ENCODE measurements at regions not wholly inside any gene's neighbourhood (a gene's known extent, or its start where the extent isn't known, plus 50 kb on each side); places are given as distances from the start of the nearest gene placed in this dataset.
"Not testable (repeated sequence)": the region's sequence is repeated elsewhere in the genome, so short reads cannot be mapped to it uniquely, and the experiment has no call there.

DNA sequence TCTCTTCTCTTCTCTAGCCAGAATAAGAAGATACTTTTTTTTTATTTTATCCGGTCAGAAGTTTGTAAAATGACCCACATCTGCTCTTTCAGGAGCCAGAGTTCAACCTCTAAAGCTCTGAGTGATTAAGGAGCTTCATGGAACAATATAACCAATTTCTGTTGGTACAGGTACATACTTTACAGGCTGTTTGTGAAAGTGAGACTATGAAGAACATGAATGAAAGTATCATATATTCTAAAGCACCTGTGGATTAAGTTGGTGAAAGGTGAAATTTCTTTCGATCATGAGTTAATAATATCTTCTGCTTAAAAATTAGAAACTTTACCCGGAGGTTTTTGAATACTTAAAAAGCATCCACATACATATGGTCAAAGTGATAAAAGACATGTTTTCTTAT lies 65.2 kb downstream of the DMRT2 start:
- ATAC-seq (ENCODE audit: poor library complexity) (no peak), DNase-seq (no peak)
- intact Hi-C loops (cut with DNase I), result no loop called here

DNA sequence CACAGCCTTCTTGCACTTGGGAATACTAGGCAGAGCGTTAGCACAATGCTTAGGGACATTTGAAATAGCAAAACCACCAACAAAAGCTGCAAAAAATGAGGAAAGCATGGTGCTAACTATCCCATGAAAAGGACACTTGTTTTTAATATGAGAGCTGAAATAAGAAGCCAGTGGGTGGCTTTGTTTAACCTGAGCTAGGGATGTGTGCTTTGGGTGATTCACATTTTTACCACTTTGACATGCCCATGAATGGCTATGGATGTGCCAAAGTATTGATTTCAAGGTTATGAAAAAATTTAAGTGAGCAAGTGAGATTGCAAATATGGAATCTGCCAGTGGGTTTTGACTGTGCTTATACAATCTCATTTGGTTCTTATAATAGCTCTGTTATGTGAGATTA lies 67.3 kb downstream of the DMRT2 start:
- ATAC-seq (ENCODE audit: poor library complexity), result no peak
- intact Hi-C loops (cut with DNase I), result no loop called here

DNA sequence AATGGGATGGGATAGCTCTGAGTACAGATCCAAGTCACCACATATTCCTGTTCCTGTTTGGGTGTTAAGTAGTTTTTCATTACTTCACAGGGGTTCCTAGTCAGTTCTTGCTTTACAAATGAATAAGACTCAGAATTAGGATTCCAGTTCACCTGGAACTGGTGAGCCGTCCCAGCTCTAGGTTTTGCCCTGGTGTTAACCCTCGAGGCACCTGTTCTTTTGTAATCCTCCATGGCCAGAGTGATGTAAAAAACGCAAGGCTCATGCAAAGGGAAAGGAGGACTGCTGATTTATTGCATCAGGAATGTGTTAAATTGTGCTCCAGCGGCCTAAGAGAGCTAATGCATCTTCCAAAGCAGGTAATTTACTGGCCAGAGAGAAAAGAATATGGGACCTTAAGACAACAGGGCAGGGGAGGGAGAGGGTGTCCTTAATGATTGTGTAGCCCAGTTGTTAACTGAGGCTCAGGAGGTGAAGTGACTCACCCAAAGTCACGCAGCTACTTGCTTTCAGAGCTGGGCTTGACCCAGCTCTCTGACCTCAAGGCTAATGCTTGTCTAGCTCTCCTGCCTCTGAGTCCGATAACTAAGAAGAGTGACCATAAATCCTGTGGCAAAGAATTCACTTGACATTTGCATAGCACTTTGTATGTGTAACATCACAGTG lies 70.5 kb downstream of the DMRT2 start:
- ATAC-seq (ENCODE audit: poor library complexity) (no peak), DNase-seq (no peak)
- intact Hi-C loops (cut with DNase I), result no loop called here

More for the DNA sequence above, 67.3 kb downstream of the DMRT2 start:
- DNase-seq, result no peak

DNA sequence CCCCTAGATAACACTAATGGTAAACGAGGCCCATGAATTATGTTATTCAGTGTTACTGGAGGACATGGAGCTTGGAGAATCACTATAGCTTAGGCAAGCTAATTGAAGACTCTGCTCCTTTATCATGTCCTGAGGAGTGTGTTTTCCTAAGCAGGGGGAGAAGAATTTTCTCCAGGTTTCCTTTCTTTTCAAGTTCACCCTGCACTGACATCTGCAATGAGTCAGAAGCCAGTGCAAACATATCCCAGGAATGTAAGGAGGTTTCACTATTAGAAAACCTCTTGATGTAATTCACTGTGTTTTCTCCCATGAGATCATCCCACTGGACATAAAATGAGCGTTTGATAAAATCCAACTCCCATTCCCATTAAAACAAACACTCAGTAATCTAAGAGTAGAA lies 75.6 kb downstream of the DMRT2 start:
- intact Hi-C loops (cut with DNase I), result no loop called here
- no peak for ATAC-seq (ENCODE audit: poor library complexity)
- DNase-seq, result no peak

DNA sequence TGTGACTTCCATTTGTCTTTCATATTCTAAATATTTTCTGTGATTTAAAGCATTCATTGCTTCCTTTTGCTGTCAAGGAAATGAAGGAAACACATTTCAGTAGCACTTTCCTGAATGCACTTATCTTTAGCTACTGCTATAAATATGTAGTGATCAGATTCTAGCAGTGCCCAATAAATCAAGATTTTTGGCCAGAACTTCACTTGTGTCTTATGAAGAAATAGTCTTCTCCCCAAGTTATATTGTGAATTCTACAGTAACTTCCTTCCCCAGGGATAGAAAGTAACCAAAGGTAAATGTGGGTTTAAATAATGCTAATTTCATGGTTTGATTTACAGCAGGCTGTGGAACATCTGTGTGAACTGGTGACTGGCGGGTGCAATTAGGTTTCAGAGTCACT lies 77.9 kb downstream of the DMRT2 start:
- ATAC-seq (ENCODE audit: poor library complexity) (no peak), DNase-seq (no peak)
- intact Hi-C loops (cut with DNase I), result no loop called here

DNA sequence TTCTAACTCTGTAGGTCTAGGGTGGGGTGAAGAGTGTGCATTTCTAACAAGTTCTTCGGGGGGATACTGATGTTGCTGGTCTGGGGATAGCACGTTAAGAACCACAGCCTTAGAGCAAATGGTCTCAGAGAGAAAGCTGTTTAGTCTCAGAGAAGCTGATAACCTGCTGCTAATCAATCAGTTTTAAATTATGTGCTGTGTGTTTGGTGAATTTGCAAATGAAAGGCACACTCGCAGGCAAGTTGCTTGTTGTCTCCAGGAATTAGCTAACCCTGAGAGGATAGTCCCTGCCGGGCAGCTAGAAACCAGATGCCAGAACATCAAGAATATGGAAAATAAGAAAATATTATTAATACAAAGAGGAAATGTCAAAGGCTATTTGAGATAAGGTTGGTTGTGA lies 79.2 kb downstream of the DMRT2 start:
- DNase-seq, result no peak
- no peak for ATAC-seq (ENCODE audit: poor library complexity)
- intact Hi-C loops (cut with DNase I), result no loop called here

DNA sequence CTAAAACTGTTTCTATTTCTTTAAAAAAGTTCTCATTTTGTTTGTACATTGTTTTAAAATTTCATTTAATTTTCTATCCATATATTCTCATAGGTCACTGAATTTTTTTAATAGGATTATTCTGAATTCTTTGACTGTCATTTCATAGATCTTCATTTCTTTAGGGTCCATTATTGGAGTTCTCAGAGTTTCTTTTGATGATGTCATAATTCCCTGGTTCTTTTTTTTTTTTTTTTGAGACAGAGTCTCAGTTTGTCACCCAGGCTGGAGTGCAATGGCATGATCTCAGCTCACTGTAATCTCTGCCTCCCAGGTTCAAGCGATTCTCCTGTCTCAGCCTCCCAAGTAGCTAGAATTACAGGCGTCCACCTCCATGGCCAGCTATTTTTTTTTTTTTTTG lies 89.9 kb downstream of the DMRT2 start:
- DNase-seq (no peak), ATAC-seq (ENCODE audit: poor library complexity) (no peak)
- intact Hi-C loops (cut with DNase I), result no loop called here

DNA sequence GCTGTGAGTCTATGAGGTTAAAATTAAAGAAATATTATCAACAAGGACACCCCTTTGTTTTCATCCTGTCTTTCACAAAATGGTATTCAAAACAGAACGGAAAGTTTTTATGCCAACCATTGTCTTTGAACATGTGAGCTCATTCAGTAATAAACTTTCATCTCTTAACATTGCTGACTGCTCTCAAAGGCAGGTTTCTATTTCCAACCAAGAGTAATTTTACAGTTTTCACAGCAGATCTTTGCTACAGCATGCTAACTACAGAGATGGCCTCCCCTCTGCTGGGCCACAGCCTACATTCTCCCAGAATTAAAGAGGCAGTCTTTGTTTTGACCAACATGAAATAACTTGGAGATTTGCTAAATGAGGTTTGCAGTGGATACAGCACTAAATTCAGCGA lies 101.5 kb downstream of the DMRT2 start:
- ATAC-seq (ENCODE audit: poor library complexity), result no peak
- DNase-seq, result no peak
- intact Hi-C loops (cut with DNase I), result no loop called here

DNA sequence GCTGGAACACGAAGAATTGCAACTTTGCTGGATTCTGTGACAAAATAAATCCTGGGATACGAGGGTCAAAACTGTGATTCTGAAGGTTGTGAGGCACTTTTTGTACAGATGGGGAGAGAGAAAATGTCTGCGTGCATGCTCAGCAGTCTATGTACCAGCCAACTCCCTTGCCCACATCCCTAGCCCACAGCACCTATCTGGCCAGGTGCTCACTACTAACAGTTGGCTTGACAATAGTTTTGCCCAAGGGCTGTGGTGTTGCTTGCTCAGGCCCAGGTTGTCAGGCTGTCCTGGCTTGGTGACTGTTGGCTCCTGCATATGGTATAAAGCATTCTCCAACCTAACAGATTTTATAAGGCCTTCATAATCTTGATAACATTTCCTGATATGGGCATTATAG lies 102.0 kb downstream of the DMRT2 start:
- DNase-seq, result no peak
- ATAC-seq (ENCODE audit: poor library complexity), result no peak
- intact Hi-C loops (cut with DNase I), result no loop called here

DNA sequence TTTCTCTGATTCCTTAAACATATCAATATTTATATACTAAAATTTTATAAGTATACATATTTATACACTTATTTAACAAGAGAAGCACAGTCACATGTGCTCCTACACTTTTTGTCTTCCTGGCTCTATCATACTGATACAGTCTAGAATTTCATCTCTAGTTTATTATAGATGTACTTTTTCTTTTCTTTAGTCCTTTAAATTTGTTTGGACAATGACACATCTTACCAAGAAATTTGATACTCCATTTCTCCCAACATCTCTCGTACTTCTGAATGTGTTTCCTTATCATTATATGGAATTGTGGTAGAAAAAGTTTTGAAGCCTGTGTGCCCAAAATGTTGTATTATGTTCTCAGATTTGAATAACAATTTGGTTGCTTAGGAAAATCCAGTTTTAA lies 104.6 kb downstream of the DMRT2 start:
- no peak for DNase-seq
- intact Hi-C loops (cut with DNase I), result no loop called here
- ATAC-seq (ENCODE audit: poor library complexity), result no peak

DNA sequence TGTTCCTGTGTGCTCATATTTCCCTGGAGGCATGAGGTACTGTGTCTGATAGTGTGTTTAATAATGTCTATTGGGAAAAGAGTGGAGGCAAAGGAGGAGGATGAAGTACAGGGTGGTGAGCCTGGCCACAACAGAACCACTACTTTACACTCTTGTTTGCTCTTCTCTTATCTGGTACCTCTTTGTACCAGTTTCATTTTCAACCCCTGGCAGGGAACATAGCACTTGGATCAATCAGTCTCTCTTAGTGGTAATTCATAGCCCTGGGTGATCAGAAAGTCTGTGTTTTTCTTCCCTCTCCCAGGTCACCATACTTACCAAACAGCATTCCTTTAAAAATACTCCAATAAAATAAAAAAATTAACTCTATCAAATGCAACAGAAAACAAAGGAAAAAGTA lies 105.4 kb downstream of the DMRT2 start:
- intact Hi-C loops (cut with DNase I), result no loop called here
- no peak for ATAC-seq (ENCODE audit: poor library complexity)
- no peak for DNase-seq

DNA sequence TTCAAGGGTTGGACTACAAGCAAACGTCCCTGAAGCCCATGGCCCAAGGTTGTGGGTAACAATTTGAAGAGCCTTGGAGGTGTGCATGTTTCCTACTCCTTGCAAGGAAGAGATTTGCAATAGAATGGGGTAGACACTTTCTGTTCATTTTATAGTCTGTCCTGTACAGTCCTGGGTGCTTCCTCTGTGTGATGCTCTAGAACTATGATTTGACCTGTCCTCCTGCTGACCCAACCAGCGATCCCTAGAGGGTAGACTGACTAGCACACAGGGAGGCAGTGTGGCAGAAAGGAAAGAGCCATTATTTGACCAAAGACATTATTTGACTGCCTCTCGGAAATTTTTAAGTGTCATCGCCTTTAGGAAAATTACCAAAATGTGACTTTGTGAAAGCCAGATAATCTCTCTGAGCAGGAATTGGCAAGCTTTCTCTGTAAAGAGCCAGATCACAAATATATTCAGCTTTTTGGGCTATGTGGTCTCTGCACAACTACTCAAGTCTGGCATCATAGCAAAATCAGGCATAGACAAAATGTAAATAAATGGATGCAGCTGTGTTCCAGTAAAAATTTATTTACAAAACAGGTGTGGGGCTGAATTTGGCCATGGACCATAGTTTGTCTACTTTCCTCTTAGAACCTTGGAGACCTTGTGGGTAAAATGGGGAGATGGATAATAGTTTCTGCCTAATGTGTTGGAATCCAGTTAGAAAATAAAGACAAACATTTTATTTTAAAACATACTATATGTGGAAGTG lies 106.8 kb downstream of the DMRT2 start:
- no peak for DNase-seq
- intact Hi-C loops (cut with DNase I), result no loop called here
- no peak for ATAC-seq (ENCODE audit: poor library complexity)

DNA sequence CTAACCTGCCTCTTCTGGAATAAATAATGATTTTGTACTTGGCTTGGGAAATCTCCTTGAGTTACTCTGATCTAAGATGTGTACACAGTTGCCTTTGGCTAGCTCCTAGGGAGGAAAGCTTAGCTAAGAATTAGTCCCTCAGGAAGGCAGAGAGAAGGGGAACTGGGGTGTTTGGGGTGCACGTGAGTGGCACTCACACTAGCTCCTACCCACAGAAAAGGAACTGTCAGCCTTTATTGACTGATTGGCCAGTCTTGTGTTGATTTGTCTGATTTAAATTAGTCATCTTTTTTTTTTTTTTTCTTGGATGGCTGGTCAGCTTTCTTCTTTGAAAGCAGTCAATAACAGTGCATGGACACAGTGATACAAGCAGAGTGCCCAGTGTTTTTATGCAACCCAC lies 107.7 kb downstream of the DMRT2 start:
- ATAC-seq (ENCODE audit: poor library complexity) (no peak), DNase-seq (no peak)
- intact Hi-C loops (cut with DNase I), result no loop called here

DNA sequence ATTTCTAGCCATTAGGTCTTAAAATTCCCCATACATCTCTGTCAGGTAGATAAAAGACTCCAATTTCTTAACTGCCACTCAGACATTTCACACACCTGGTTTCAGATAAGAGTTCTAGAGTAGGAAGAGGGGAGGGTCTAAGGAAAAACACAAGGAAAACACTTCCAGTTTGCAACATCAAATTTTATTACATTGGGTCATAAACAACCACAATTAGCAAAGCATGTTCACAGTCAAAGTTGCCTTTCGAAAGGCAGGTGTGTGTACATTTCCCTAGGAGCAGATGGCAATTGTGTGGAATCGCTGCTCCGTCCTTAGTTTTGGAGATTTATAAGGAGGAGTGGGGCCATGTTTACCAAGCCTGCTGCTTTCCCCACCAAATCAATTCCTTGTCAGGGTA lies 120.8 kb downstream of the DMRT2 start:
- intact Hi-C loops (cut with DNase I), result no loop called here
- ATAC-seq (ENCODE audit: poor library complexity), result no peak
- DNase-seq, result no peak

DNA sequence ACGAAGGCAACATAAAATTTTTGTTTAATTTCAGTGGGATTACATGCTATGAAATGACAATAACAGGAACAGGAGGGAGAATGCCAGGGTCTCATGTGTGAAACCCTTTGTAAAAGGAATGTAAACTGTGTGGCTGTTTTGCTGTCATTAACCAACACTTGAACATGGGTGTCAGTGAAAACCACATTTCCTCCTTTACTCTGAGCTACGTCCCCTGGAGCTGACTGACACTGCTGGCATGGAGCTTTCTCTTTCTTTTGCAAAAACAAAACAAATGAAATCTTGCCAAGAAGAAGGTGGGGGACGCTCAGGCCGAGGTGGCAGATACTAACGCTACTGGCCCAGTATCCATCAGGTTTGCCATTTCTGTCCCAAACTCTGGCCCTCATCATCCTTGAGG lies 121.4 kb downstream of the DMRT2 start:
- ATAC-seq (ENCODE audit: poor library complexity) (no peak), DNase-seq (no peak)
- intact Hi-C loops (cut with DNase I), result no loop called here

DNA sequence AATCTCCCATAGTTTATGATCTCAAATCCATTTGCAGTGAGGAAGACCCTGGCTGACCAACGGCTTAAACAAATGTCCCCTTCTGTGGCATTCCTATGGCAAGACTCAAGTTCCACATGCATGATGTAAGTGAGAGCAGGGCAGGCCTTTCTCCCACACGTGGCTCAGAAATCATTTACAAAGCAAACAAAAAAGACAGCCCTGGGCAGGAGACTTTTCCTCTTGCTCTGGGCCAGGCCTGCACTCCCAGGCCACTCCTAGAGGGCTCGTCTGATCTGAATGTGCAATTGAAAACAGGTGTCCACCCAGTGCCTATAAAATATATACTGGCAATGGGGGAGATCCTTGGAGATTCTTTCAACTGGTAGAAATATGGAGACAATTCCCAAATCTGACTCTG lies 123.1 kb downstream of the DMRT2 start:
- DNase-seq (no peak), ATAC-seq (ENCODE audit: poor library complexity) (no peak)
- intact Hi-C loops (cut with DNase I), result no loop called here

DNA sequence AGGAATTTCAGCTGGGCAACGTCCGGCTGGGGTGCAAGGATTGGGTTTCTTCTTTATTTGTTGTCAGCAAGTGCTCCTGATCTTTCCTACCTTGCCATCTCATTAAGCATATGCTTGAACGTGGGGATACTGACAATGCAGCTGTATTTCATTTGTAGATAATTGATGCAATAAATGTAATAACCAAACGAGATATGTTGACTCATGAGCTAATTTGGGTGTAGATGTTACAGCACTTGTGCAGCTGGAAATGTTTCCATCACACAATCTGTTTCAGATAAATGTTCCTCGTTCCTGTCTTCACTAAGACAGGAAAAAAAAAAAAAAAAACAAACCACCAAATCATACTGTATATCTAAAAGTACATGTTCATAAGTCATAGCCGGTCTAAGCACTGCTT lies 123.8 kb downstream of the DMRT2 start:
- ATAC-seq (ENCODE audit: poor library complexity) (no peak), DNase-seq (no peak)
- intact Hi-C loops (cut with DNase I), result no loop called here

DNA sequence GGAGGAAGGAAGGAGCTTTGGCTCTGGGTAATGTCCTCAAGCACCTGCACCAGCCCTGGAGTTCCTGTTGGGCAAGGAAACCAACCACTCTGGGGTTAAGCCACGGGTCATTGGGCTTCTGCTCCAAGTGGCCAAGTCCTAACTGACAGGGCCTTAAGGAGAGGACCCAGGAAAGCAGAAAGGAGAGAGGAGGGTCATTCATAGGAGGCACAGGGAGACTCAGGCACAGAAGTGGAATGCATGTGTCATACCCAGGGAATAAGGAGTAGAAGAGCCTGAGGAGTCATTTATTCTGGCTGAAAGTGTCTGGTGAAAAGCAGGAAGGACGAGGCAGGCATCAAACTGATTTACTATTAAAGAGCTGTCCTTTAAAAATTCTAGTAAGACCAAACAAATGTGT lies 129.2 kb downstream of the DMRT2 start:
- DNase-seq (no peak), ATAC-seq (ENCODE audit: poor library complexity) (no peak)
- intact Hi-C loops (cut with DNase I), result no loop called here

DNA sequence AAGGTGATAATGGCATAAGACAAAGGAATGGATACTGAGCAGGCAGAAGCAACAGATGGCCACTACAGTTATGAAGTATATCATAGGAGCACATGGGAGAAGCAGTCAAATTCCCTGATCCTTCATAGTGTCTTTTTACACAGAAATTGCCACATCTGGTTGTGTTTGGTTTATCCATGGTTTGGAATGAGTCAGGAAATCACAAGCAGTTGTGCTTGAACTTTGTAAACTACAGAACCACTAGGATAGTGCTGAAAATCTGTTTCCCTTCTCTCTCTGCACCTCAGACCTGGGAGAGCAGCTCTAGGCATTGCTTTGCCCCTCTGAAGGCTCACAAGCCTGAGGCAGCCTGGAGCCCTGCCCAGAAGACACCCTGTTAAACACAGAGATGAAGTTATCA lies 134.0 kb downstream of the DMRT2 start:
- intact Hi-C loops (cut with DNase I), result no loop called here
- DNase-seq (no peak), ATAC-seq (ENCODE audit: poor library complexity) (no peak)

DNA sequence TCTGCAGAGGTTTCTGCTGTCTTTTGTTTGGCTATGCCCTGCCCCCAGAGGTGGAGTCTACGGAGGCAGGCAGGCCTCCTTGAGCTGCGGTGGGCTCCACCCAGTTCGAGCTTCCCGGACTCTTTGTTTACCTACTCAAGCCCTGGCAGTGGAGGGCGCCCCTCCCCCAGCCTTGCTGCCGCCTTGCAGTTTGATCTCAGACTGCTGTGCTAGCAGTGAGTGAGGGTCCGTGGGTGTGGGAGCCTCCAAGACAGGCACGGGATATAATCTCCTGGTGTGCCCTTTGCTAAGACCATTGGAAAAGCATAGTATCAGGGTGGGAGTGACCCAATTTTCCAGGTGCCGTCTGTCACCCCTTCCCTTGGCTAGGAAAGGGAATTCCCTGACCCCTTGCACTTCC lies 137.0 kb downstream of the DMRT2 start:
- ATAC-seq (ENCODE audit: poor library complexity); DNase-seq: not testable (repeated sequence)

DNA sequence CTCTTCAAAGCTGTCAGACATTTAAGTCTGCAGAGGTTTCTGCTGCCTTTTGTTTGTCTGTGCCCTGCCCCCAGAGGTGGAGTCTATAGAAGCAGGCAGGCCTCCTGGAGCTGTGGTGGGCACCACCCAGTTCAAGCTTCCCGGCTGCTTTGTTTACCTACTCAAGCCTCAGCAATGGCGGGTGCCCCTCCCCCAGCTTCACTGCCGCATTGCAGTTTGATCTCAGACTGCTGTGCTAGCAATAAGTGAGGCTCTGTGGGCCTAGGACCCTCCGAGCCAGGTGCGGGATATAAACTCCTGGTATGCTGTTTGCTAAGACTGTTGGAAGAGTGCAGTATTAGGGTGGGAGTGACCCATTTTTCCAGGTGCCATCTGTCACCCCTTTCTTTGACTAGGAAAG lies 145.5 kb downstream of the DMRT2 start:
- DNase-seq; intact Hi-C loops (cut with DNase I); ATAC-seq (ENCODE audit: poor library complexity): not testable (repeated sequence)

More for the DNA sequence above, 137.0 kb downstream of the DMRT2 start:
- intact Hi-C loops (cut with DNase I), result not testable (repeated sequence)
